ENCODE measurements at regions not wholly inside any gene's neighbourhood (a gene's known extent, or its start where the extent isn't known, plus 50 kb on each side); places are given as distances from the start of the nearest gene placed in this dataset.

- peak overlapping the region; percentile 68 to 98 (median 74) for H3K9ac ChIP-seq (ENCODE audit: low read length in 3 of 3)
- no peaks in the 10 kb centered on the region for H3K27me3 ChIP-seq (ENCODE audit: control insufficient read depth, insufficient read depth, low read length)
- FAIRE-seq, result no peak
- no peaks in the 10 kb centered on the region for H3K36me3 ChIP-seq (ENCODE audit: control insufficient read depth in 2 of 3, insufficient read depth in 3 of 3, low read length in 3 of 3)
- H3K4me1 ChIP-seq (ENCODE audit: control insufficient read depth in 2 of 3, insufficient read depth in 2 of 3, low read depth in 1 of 3, low read length in 3 of 3), result peaks cover 0 to 10% (median 0%) of the 10 kb centered on the region in 3 donors
- peak overlapping the region; percentile 72 to 97 (median 78) for H3K4me3 ChIP-seq (ENCODE audit: low read length in 3 of 3)
- peak; percentile 37 to 68 (median 46) for DNase-seq
- H3K9me3 ChIP-seq (ENCODE audit: control insufficient read depth in 2 of 3, insufficient read depth in 1 of 3, low read length in 3 of 3), result no peaks in the 10 kb centered on the region
- peak overlapping the region; percentile 78 to 89 for H3K27ac ChIP-seq (ENCODE audit: low read depth in 2 of 2, low read length in 2 of 2)
- intact Hi-C loops (cut with DNase I), result no loop called here
- TF ChIP-seq CTCF (IDR thresholded peaks at IDR 0.05; ENCODE audit: borderline replicate concordance, extremely low read depth, insufficient read depth), result no peak
Observed at GRCh38 chr6:26195924-26196845, 109.0 kb downstream of the HFE start.

- peak overlapping the region; percentile 67 to 98 (median 74) for H3K9ac ChIP-seq (ENCODE audit: low read length in 3 of 3)
- no peaks in the 10 kb centered on the region for H3K27me3 ChIP-seq (ENCODE audit: control insufficient read depth, insufficient read depth, low read length)
- peak overlapping the region; percentile 72 to 97 (median 78) for H3K4me3 ChIP-seq (ENCODE audit: low read length in 3 of 3)
- H3K27ac ChIP-seq (ENCODE audit: low read depth in 2 of 2, low read length in 2 of 2), result peak overlapping the region; percentile 78 to 89
- peaks cover 0 to 10% (median 0%) of the 10 kb centered on the region in 3 donors for H3K4me1 ChIP-seq (ENCODE audit: control insufficient read depth in 2 of 3, insufficient read depth in 2 of 3, low read depth in 1 of 3, low read length in 3 of 3)
- intact Hi-C loops (cut with DNase I), result no loop called here
- DNase-seq (peak; percentile 91 to 97 (median 94)), FAIRE-seq (no peak)
- H3K9me3 ChIP-seq (ENCODE audit: control insufficient read depth in 2 of 3, insufficient read depth in 1 of 3, low read length in 3 of 3), result no peaks in the 10 kb centered on the region
- H3K36me3 ChIP-seq (ENCODE audit: control insufficient read depth in 2 of 3, insufficient read depth in 3 of 3, low read length in 3 of 3), result no peaks in the 10 kb centered on the region
- TF ChIP-seq CTCF (IDR thresholded peaks at IDR 0.05; ENCODE audit: borderline replicate concordance, extremely low read depth, insufficient read depth), result no peak
Observed at GRCh38 chr6:26196846-26197635, 109.8 kb downstream of the HFE start.

- FAIRE-seq, result no peak
- Histone ChIP-seq H3K4me1 (ENCODE audit: control insufficient read depth in 2 of 3, insufficient read depth in 2 of 3, low read depth in 1 of 3, low read length in 3 of 3) (peaks cover 0 to 10% (median 0%) of the 10 kb centered on the region in 3 donors), H3K4me3 (ENCODE audit: low read length in 3 of 3) (peak overlapping the region; percentile 72 to 97 (median 78)), H3K9me3 (ENCODE audit: control insufficient read depth in 2 of 3, insufficient read depth in 1 of 3, low read length in 3 of 3) (no peaks in the 10 kb centered on the region), H3K9ac (ENCODE audit: low read length in 3 of 3) (peak overlapping the region in 1 of 3 donors; percentile 98), H3K27me3 (ENCODE audit: control insufficient read depth, insufficient read depth, low read length) (no peaks in the 10 kb centered on the region), H3K27ac (ENCODE audit: low read depth in 2 of 2, low read length in 2 of 2) (peak overlapping the region in 1 of 2 donors; percentile 89), H3K36me3 (ENCODE audit: control insufficient read depth in 2 of 3, insufficient read depth in 3 of 3, low read length in 3 of 3) (no peaks in the 10 kb centered on the region)
- TF ChIP-seq CTCF (IDR thresholded peaks at IDR 0.05; ENCODE audit: borderline replicate concordance, extremely low read depth, insufficient read depth), result no peak
- no peak for DNase-seq
- intact Hi-C loops (cut with DNase I), result no loop called here
Observed at GRCh38 chr6:26197636-26197932, 110.4 kb downstream of the HFE start.

Data from kidney (tissue), 13 donors.